Endothelial cell of umbilical vein (primary cell): ENCODE measurements at regions not wholly inside any gene's neighbourhood (a gene's known extent, or its start where the extent isn't known, plus 50 kb on each side); places are given as distances from the start of the nearest gene placed in this dataset.

Experiments used
- BruUV-seq: library from RNA; stranded (reverse); fragments of 400-500 nt; replicated peaks from 2 replicates; lab custom pipeline; 2021; lab: Mats Ljungman, UMichigan
- CTCF ChIA-PET: fragments of 300-600, 350-600 bp; sonication (Branson Sonifier 250); formaldehyde crosslinking; loops from one replicate; lab custom pipeline; 2021; ENCODE audit warnings: antibody characterized with exemption, inconsistent platforms; lab: Charles Lee
- POLR2A ChIA-PET: fragments of 300-600, 350-600 bp; sonication (Branson Sonifier 250); formaldehyde crosslinking; loops from one replicate; lab custom pipeline; 2021; ENCODE audit warnings: antibody characterized with exemption, inconsistent platforms; lab: Charles Lee
- DNase-seq: peaks from one replicate; pipeline ENCODE4 v3.0.0-alpha.2; 2011; ENCODE audit warnings: low read depth, low spot score
- FAIRE-seq: peaks from 2 replicates; lab custom pipeline; 2011; peaks lifted over from hg19 to GRCh38; lab: Jason Lieb, UNC
- H2AFZ ChIP-seq: 2 replicates; pipeline ENCODE4 v1.6.0; 2012; ENCODE audit warnings: low read depth, low read length, control low read depth, inconsistent platforms
- H3K27ac ChIP-seq: 2 replicates; pipeline ENCODE4 v1.5.1; 2011; ENCODE audit warnings: low read depth, mild to moderate bottlenecking, control low read depth, low read length, moderate library complexity; ENCODE audit not compliant: insufficient read depth
- H3K27me3 ChIP-seq, 2 experiments: 2 replicates each; pipeline versions ENCODE4 v1.6.0 to v1.6.1; 2011; ENCODE audit warnings: low read length in 2 of 2, mixed read lengths in 1 of 2; ENCODE audit not compliant: control insufficient read depth in 2 of 2, insufficient read depth in 2 of 2
- H3K36me3 ChIP-seq, 2 experiments: 2 replicates in 1 of 2; 3 replicates in 1 of 2; pipeline ENCODE4 v1.5.1; 2011; ENCODE audit warnings: low read length in 2 of 2, mild to moderate bottlenecking in 1 of 2, moderate library complexity in 1 of 2; ENCODE audit not compliant: control insufficient read depth in 2 of 2, insufficient read depth in 2 of 2; ENCODE audit errors: extremely low read depth in 1 of 2
- H3K4me1 ChIP-seq: 3 replicates; pipeline ENCODE4 v1.5.1; 2011; ENCODE audit warnings: mild to moderate bottlenecking, low read length; ENCODE audit not compliant: control insufficient read depth, insufficient read depth; ENCODE audit errors: extremely low read depth
- H3K4me2 ChIP-seq: 2 replicates; pipeline ENCODE4 v1.6.1; 2011; ENCODE audit warnings: low read length, control low read depth, mixed read lengths; ENCODE audit not compliant: insufficient read depth
- H3K4me3 ChIP-seq, 3 experiments: fragments of 200-600 bp in 1 of 3; sonication (generic), shearing (Covaris generic) in 1 of 3; replicated peaks in 1 of 3; 2 replicates each; pipeline ENCODE4 v1.5.1; 2011 to 2016; ENCODE audit warnings: control low read depth in 3 of 3, low read length in 3 of 3, mild to moderate bottlenecking in 2 of 3, inconsistent platforms in 1 of 3, low read depth in 1 of 3, moderate library complexity in 1 of 3; ENCODE audit not compliant: insufficient read depth in 1 of 3
- H3K79me2 ChIP-seq: 2 replicates; pipeline ENCODE4 v1.6.0; 2012; ENCODE audit warnings: low read length, inconsistent platforms; ENCODE audit not compliant: control insufficient read depth, insufficient read depth
- H3K9ac ChIP-seq: replicated peaks from 2 replicates; pipeline ENCODE3; 2011; ENCODE audit warnings: low read length, control low read depth; ENCODE audit not compliant: insufficient read depth; ENCODE audit errors: extremely low read depth
- H3K9me1 ChIP-seq: replicated peaks from 3 replicates; pipeline ENCODE4 v1.6.0; 2011; ENCODE audit warnings: mild to moderate bottlenecking, low read length; ENCODE audit not compliant: control insufficient read depth, insufficient read depth; ENCODE audit errors: extremely low read depth
- H3K9me3 ChIP-seq: replicated peaks from 2 replicates; pipeline ENCODE4 v1.5.1; 2012; ENCODE audit warnings: low read length, inconsistent platforms; ENCODE audit not compliant: control insufficient read depth, insufficient read depth
- H4K20me1 ChIP-seq: replicated peaks from 2 replicates; pipeline ENCODE3; 2011; ENCODE audit warnings: mild to moderate bottlenecking, low read length; ENCODE audit not compliant: control insufficient read depth, insufficient read depth; ENCODE audit errors: extremely low read depth
- CTCF ChIP-seq, 2 donors: IDR thresholded peaks; 1 replicate in 1 of 2; 2 replicates in 1 of 2; pipeline ENCODE4 v1.5.1; 2011; ENCODE audit warnings: low read length in 2 of 2, mild to moderate bottlenecking in 2 of 2, moderate library complexity in 2 of 2, control low read depth in 1 of 2, inconsistent platforms in 1 of 2, low read depth in 1 of 2; ENCODE audit not compliant: insufficient read depth in 1 of 2; ENCODE audit errors: extremely low read depth in 1 of 2
- EZH2 ChIP-seq: IDR thresholded peaks from 2 replicates; pipeline ENCODE4 v1.6.1; 2012; ENCODE audit warnings: borderline replicate concordance, low read depth, mild to moderate bottlenecking, moderate library complexity, low read length, inconsistent platforms; ENCODE audit not compliant: severe bottlenecking
- FOS ChIP-seq: IDR thresholded peaks from 2 replicates; pipeline ENCODE4 v1.6.1; 2011; ENCODE audit warnings: mild to moderate bottlenecking, low read length, moderate library complexity, borderline replicate concordance; ENCODE audit not compliant: insufficient read depth
- GATA2 ChIP-seq: IDR thresholded peaks from 2 replicates; pipeline ENCODE4 v1.7.0; 2011; ENCODE audit warnings: low read depth, mild to moderate bottlenecking, moderate library complexity, mixed read lengths, low read length; ENCODE audit not compliant: insufficient read length, insufficient read depth
- JUN ChIP-seq: IDR thresholded peaks from 2 replicates; pipeline ENCODE4 v1.6.1; 2011; ENCODE audit warnings: borderline replicate concordance, low read depth; ENCODE audit not compliant: insufficient read length, insufficient read depth
- MAX ChIP-seq: IDR thresholded peaks from 2 replicates; pipeline ENCODE4 v1.6.1; 2011; ENCODE audit not compliant: insufficient read depth, insufficient read length
- MYC ChIP-seq: IDR thresholded peaks from one replicate; pipeline ENCODE4 v1.6.1; 2011; ENCODE audit warnings: mild to moderate bottlenecking, low read depth, low read length
- POLR2A ChIP-seq: IDR thresholded peaks from 2 replicates; pipeline ENCODE4 v1.6.1; 2012; ENCODE audit warnings: low read depth, mild to moderate bottlenecking, control low read depth, low read length
- POLR2AphosphoS5 ChIP-seq: IDR thresholded peaks from 2 replicates; pipeline ENCODE4 v1.6.1; 2012; ENCODE audit warnings: low read depth, mild to moderate bottlenecking, control low read depth, low read length, moderate library complexity; ENCODE audit not compliant: insufficient read depth
- dilution Hi-C: fragments of 300-500 bp; cut with MboI; formaldehyde crosslinking; loops from one replicate; pipeline ENCODE4 v1.15.0; 2019; ENCODE audit warnings: low sequenced_read_pairs; ENCODE audit not compliant: extremely low pct_ligation_motif_present
- intact Hi-C: fragments of 100-400 bp; cut with micrococcal nuclease; formaldehyde crosslinking; loops from one replicate; pipeline ENCODE4 v1.10.0; 2022

- Histone ChIP-seq H3K36me3 (no peaks in the 10 kb centered on the region), H3K9me3 (no peaks in the 10 kb centered on the region), H3K27ac (no peak overlapping the region), H3K9ac (no peak overlapping the region), H4K20me1 (no peaks in the 10 kb centered on the region), H3K9me1 (no peaks in the 10 kb centered on the region), H3K27me3 (no peaks in the 10 kb centered on the region), H3K4me1 (no peaks in the 10 kb centered on the region), H2AFZ (no peak overlapping the region), H3K4me2 (no peak overlapping the region), H3K79me2 (no peaks in the 10 kb centered on the region), H3K4me3 (no peak overlapping the region)
- DNase-seq, result no peak
- FAIRE-seq, result no peak
- CTCF ChIA-PET, result no interaction called here
- BruUV-seq, result no TSS peak
- TF ChIP-seq POLR2A, result no peak
- TF ChIP-seq JUN, result no peak
- TF ChIP-seq MAX, result no peak
- TF ChIP-seq EZH2, result no peak
- TF ChIP-seq MYC, result no peak
- TF ChIP-seq CTCF (IDR thresholded peaks at IDR 0.05; ENCODE audit: extremely low read depth in 1 of 2, insufficient read depth in 1 of 2, low read depth in 1 of 2, low read length in 2 of 2), result no peak
- no peak for TF ChIP-seq GATA2
- no peak for TF ChIP-seq FOS
- no peak for TF ChIP-seq POLR2AphosphoS5
- POLR2A ChIA-PET, result no interaction called here
- dilution Hi-C loops, result no loop called here
- intact Hi-C loops, result no loop called here
These were observed 341.8 kb downstream of the NPHP4 start for GRCh38 chr1:5650283-5651026.
